NK-92 (cell line): ENCODE measurements at regions not wholly inside any gene's neighbourhood (a gene's known extent, or its start where the extent isn't known, plus 50 kb on each side); places are given as distances from the start of the nearest gene placed in this dataset.
"Not testable (repeated sequence)": the region's sequence is repeated elsewhere in the genome, so short reads cannot be mapped to it uniquely, and the experiment has no call there.

Source experiments
- DNase-seq: peaks from one replicate; lab custom pipeline; 2025; ENCODE audit not compliant: unreplicated experiment; lab: John Stamatoyannopoulos, UW

DNA sequence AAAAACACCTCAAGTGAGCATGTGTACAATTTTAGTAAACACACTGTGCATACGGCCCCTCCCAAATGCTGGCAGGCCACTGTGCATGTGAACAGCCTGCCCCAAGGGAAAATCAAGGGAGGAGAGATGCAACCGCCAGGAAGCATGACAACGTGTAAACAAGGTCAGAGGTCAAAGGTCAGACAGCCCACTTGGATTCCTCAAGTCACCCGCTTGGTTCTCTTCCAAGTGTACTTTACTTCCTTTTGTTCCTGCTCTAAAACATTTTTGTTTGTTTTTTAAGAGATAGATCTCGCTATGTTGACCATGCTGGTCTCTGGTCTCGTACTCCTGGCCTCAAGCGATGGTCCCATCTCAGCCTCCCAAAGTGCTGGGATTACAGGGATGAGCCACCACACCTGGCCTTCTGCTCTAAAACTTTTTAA is 126.7 kb upstream of the SHB start:
- no peak for DNase-seq

DNA sequence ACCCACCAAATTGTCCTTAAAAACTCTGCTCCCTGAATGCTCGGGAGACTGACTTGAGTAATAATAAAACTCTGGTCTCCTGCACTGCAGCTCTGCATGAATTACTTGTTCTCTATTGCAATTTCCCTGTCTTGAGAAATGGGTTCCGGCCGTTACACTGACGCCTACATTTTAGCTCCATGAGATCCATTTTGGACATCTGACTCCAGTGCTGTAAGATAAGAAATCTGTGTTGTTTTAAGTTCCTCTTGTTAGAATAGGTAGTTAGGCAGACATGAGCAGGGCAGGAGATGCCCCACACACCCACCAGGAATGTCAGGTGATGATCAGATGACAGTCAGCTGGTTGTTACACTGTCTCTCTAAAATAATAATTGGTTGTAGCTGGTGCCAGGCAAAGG is 125.8 kb upstream of the SHB start:
- DNase-seq: no peak

DNA sequence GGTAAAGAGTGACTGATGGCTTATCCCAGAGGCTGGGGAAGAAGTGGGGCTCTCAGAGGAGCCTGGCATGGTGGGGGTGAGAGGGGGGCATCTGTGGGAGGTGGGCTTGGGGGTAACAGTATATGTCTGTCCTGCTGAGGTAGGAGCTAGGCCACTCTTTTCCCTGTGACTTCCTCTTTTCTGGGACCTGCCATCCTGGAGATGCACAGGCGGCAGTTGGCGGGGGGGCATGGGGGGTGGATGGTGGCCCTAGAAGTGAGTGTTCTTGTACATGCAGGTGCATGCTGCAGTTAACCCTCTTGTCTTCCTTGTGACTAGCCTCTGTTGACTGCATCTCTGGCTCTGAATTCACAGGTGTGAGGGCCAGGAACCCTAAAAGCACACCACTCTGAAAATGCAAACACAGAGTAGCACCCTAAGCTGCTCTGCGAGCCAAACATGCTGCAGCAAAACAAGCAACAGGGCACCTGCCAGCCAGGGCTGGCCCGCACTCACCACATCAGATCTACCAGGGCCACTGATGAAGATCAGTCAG is 123.8 kb upstream of the SHB start:
- no peak for DNase-seq

DNA sequence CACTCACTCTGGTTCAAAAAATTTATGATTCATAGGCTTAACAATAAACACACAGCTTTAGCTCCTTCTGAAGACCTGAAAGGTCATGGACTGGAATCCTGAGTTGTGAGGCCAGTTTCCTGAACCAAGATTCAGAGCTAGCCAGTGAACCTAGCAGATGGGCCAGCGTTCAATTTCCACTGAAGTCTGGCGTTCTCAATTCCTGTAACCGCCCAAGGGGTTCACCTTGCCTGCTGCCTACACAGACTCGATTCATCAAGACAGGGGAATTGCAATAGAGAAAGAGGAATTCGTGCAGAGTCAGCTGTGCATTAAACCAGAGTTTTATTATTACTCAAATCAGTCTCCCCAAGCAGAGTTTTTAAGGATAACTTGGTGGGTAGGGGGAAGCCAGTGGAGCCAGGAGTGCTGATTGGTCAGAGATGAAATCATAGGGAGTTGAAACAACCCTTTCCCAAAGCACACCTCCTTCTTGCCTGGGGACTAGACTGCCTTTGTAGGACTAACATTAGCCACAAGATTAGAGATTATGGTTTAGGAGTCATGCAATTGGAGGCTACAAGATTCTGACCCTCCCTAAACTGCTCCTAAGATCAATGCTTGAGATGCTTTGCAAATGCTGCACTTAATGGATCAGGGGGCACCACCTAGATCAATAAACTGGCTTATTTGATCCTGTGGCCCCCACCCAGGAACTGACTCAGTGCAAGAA is 117.5 kb upstream of the SHB start:
- no peak for DNase-seq

DNA sequence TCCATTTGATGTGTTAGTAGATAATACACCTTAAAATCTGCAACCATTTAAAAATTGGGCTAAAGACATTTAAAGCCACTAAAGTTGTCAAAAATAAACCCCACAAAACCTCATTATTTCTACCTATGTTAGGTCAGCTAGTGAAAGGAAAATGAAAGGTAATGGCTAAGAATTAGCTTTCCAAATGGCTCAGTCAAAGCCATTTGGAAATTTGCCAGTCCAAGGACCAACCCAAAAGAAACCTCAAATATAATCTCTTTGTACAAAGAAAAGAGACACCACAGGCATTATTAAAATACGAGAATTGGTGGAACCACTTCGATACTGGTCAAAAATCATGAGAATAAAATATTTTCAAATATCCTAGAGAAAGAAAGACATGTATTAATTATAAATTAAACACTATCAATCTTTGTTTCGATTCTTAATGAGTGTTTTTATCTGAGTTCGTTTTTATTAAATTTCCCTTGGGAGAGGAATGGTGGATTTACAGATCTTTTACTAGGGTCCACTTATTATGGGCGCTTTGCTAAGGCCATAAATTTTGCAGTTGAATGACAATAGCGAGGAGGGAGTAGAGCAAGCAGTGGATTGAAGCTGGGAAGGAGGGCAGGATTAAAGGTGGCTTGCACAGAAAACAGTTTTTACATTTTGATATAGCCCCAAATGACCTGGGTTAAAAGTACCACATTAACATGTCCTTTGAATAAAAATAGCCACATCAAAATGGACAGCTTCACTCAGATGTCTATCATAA is 116.8 kb upstream of the SHB start:
- DNase-seq: no peak

DNA sequence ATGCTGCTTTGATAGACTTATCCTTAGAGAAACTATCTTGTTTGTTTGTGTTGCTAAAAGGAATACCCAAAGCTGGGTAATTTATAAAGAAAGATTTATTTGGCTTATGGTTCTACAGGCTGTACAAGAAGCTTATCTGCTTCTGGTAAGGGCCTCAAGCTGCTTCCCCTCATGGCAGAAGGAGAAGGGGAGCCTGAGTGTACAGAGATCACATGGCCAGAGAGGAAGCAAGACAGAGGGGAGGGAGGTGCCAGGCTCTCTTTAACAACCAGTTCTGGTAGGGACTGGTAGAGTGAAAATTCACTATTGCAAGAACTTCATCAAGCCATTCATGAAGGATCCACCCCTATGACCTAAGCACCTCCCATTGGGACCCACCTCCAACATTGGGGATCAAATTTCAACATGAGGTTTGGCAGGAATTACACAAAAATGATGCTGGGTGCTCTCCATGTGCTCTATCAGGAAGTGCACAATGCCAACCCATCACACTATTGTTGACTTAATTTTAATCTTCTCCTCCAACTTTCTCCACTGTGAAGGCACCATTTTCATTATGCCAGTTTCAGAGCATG is 115.1 kb upstream of the SHB start:
- DNase-seq: no peak

DNA sequence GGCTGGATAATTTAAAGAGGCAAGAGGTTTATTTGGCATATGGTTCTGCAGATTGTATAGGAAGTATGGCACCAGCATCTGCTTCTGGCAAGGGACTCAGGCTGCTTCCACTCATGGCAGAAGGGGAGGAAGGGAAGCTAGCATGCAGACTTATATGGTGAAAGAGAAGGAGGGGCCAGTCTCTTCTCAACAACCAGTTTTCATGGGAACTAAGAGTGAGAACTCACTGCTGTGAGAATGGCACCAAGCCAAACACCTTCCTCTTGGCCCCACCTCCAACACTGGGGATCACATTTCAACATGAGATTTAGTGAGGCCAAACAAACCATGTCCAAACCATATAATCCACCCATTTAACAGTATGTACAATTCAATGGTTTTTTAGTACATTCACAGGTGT is 113.3 kb upstream of the SHB start:
- DNase-seq: no peak

DNA sequence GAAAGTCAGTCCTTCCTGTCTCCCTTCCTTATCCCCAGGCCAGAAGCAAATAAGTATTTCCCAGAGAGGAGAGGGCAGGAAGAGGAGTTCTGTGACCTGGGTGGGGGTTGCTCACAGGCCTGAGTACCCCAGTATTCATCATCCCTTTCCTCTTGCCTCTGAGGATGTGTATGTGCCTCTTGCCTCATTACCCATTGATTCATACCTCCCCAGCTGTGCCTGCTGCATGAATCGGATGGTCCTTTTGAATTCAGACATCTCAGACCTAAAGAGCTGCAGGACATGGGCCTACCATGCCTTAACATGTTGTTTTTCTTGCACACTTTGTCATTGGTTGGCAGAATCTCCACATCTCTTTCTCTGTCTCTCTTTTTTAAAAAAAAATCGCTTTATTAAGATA is 112.8 kb upstream of the SHB start:
- DNase-seq: no peak

DNA sequence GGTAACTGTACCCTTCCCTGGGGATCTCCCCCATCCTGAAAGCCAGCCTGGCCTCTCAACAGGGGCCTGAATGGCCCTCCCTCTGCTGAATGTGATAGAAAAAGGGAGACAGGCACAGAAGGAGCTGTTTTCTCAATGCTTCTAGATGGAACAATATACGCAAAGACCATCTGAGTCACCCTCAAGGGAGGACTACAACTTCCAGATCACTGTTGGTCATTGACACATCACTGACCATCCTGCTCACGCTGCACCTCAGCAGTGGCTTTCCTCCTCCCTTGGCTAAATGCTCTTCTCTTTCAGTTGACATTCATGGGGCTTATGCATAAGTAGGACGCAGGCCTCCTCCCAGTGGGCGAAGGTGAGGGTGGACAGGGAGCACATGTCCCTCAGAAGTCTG is 112.2 kb upstream of the SHB start:
- DNase-seq: no peak

DNA sequence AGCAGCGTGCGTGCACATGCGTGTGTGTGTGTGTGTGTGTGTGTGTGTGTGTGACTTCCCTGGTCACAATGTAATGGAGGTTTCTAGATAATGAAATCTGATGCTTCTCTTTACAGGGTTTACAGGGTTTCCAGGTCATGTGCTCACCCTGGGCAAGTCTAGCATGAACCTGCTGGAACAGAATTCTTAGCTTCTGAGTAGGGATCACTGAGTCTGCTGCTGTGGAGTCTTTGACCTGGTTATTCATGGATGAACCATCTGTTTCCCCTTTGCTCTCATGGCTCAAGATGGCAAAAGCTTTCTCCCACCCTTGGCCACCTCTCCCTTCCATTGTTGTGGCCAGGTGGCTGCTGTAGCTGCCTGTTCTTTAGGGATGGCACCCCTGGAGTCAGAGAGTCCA is 111.6 kb upstream of the SHB start:
- no peak for DNase-seq

DNA sequence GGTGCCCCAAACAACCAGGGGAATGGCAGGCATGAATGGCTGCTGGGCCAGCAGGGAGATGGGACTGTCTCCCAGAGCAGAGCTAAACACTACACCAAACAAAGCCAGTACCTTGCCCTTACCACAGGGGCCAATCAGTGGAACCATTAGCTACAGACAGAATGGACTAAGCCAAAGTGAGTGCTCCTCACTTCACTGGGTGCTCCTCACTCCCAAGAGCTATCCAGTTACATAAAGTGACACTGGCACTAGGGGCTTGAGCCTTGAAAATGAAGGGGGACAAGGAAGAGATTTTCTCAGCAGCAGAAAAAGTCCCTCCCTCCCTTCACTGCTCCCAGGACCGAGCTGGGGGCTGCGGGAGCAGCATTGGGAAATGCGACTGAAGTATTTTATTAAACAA is 110.9 kb upstream of the SHB start:
- no peak for DNase-seq

DNA sequence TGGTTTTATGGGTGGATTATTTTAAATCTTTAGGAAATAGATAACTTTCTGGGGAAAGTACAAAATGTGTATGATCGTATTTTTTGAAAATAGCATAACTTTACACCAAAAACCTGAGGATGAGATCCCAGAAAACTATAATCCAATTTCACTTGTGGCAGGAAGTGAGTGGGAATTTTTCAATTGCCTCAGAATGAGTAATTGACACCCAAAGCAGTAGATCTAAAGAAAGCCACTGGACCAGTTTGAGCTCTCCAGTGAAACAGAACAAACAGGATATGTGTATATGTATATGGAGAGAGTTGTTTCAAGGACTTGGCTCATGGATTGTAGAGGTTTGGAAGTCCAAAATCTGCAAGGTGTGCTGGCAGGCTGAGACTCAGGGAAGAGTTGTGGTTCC is 109.2 kb upstream of the SHB start:
- DNase-seq: no peak

DNA sequence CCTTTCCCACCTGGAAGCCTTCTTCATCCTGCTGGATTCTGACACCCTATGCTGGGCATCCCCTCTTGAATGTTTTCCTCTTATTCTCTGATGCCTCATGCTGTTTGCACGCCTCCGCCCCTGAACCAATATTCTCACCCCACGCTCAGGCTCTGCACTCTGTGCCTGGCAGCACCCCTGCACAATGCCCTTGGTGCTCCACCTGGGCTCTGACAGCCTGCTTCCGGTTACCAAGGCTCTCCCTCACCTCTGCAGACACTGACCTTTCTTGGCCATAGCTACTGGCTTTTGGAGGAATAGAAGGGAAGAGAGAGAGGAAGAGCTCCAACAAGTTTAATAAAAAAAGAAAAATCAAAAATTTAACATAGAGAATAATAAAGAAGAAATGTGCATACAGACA is 108.7 kb upstream of the SHB start:
- DNase-seq: no peak

DNA sequence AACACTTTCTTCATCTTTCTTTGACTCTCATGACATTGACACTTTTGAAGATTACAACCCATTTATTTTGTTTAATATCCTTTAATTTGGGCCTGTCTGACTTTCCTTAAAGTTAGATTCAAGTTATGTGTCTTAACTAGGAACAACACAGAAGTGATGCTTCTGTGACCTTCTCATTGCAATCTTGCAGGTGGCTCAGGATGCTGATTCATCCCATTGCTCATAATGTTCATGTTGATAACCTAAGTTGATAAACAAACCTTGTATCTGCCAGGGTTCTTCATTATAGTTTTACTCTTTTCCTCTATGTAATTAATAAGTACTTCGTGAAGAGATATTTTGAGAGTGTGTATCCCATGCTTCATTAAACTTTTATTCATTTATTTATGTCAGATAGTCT is 107.2 kb upstream of the SHB start:
- no peak for DNase-seq

DNA sequence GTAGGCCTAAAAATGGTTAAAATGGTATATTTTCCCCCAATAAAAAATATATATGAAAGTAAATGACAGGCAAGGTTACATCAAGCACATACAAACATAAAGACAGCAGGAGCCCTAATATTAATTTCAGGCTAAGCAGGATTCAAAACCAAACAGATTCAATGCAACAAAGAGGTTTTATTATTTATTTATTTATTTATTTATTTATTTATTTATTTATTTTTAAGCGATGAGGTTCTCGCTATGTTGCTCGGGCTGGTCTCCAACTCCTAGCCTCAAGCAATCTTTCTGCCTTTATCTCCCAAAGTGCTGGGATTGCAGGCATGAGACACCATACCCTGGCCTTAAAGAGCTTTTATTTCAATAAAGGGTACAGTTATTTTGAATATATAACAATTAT is 106.4 kb upstream of the SHB start:
- no peak for DNase-seq

DNA sequence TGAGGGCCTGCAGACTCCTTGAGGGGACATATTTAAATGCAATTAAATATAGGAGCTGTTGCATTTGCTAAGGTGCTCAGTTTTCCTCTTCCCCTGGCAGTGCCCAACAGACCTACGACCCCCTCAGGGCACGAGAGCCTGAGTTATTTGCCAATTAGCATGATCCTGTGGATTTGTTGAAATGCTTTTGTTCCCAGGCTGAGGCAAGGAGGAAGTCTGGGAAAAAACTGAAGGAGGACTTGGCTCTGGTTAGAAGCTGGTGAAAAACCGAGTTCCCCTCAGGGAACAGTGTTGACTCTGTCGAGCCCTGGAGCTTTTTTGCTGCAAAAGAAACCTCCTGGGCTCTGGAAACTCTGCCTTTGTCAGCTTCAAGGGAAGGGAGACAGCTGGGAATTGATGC is 103.6 kb upstream of the SHB start:
- DNase-seq: no peak

DNA sequence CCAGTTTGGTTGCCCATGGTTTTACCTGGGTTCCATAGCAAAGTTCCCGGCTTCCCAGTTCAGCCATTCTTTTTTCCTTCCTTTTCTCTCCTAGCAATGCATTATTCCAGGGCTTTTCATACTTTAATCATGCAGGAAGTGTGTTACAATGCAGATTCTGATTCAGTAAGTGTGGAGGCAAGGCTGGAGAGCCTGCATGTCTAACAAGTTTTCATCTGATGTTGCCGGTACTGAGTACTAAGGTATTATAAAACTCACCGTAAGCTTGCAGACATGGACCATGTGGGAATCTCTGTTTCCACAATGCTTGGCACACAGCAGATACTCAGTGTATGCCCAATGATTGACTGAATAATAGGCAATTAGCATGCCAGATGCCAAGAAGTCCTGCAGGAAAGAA is 102.9 kb upstream of the SHB start:
- DNase-seq: no peak

DNA sequence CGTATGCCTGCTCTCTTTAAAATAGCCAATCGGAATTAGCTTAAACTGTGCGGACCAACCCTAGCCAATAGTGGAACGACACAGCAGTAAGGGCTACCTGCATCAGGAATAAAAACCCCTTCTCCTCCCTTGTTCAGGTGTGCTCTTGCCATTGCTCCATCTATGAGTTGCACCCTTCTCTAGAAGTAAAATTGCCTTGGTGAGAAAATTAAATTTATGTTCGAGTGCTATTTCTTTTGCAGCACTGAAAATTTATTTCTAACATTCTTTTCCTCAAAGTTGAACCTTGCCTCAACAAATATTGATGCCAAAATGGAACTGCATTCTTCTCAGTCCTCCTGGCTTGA is 102.5 kb upstream of the SHB start:
- DNase-seq: no peak

DNA sequence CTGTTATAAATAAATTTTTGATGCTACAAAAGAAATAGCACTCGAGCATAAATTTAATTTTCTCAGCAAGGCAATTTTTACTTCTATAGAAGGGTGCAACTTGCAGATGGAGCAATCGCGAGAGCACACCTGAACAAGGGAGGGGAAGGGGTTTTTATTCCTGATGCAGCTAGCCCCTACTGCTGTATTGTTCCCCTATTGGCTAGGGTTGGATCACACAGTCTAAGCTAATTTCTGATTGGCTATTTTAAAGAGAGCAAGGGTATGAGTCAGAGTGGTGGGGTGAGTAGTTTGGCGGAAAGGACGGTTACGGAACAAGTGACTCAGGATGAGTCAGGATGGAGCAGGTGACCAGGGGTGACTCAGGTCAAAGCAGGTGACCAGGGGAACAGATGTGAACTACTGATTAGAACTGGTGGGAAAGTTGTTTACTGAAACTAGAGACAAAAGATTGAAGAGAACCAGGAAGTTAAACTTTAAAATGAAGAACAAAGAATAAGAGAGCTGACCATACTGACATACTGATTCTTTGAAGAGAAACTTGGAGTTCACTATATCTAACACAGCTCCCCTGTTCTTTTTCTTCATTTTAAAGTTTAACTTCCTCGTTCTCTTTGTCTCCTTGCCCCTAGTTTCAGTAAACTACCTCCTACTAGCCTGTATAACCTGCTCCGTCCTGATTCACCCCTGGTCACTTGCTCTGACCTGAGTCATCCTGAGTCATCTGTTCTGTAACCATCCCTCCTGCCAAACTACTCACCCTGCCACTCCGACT is 101.9 kb upstream of the SHB start:
- not testable (repeated sequence) for DNase-seq

DNA sequence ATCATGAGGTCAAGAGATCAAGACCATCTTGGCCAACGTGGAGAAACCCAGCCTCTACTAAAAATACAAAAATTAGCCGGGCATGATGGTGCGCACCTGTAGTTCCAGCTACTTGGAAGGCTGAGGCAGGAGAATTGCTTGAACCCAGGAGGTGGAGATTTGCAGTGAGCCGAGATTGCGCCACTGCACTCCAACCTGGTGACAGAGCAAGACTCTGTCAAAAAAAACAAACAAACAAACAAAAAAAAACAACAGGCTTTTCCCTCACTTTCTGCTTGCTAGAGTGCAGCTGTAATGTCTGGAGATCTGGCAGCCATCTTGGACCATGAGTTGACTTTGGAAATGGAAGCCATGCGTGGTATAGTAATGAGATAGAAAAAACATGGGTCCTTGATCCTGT is 101.1 kb upstream of the SHB start:
- not testable (repeated sequence) for DNase-seq

DNA sequence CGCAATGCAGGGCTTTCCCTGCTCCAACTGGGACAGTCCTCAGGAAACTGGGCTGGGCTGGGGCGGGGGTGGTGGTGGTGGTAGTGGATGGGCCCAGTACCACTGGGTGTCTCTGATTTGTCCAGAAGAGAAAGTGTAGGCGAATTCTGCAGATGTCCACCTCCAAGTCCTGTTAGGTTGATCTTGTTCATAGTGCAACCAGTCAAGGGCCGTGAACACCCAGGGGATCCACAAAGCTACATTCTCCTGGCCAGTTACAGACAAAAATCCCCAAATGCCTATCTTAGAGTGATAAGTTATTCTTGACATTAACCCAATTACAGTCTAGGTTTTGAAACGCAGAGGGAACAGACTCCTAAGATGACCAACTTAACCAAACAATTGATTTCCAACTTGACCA is 97.5 kb upstream of the SHB start:
- no peak for DNase-seq
